ENCODE measurements at regions not wholly inside any gene's neighbourhood (a gene's known extent, or its start where the extent isn't known, plus 50 kb on each side); places are given as distances from the start of the nearest gene placed in this dataset.

- H3K4me1 Mint-ChIP-seq = peaks cover 53% of the 10 kb centered on the region
- H3K36me3 Mint-ChIP-seq (ENCODE audit: low read depth) = no peaks in the 10 kb centered on the region
- no peaks in the 10 kb centered on the region for H3K27me3 Mint-ChIP-seq
- intact Hi-C loops (cut with micrococcal nuclease) = no loop called here
- no peak overlapping the region for H3K27ac Mint-ChIP-seq
- DNase-seq (no peak), ATAC-seq (ENCODE audit: low read depth) (no peak)
- peaks cover 2% of the 10 kb centered on the region for H3K9me3 Mint-ChIP-seq
- H3K4me3 Mint-ChIP-seq = no peak overlapping the region
- TF ChIP-seq, protein P1, sequence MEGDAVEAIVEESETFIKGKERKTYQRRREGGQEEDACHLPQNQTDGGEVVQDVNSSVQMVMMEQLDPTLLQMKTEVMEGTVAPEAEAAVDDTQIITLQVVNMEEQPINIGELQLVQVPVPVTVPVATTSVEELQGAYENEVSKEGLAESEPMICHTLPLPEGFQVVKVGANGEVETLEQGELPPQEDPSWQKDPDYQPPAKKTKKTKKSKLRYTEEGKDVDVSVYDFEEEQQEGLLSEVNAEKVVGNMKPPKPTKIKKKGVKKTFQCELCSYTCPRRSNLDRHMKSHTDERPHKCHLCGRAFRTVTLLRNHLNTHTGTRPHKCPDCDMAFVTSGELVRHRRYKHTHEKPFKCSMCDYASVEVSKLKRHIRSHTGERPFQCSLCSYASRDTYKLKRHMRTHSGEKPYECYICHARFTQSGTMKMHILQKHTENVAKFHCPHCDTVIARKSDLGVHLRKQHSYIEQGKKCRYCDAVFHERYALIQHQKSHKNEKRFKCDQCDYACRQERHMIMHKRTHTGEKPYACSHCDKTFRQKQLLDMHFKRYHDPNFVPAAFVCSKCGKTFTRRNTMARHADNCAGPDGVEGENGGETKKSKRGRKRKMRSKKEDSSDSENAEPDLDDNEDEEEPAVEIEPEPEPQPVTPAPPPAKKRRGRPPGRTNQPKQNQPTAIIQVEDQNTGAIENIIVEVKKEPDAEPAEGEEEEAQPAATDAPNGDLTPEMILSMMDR (IDR thresholded peaks at IDR 0.05) = no peak
- POLR2A ChIA-PET = no interaction called here
- CTCF ChIA-PET = no interaction called here
Measured at GRCh38 chr4:14184265-14184664, 556.7 kb upstream of the BOD1L1 start.

DNA sequence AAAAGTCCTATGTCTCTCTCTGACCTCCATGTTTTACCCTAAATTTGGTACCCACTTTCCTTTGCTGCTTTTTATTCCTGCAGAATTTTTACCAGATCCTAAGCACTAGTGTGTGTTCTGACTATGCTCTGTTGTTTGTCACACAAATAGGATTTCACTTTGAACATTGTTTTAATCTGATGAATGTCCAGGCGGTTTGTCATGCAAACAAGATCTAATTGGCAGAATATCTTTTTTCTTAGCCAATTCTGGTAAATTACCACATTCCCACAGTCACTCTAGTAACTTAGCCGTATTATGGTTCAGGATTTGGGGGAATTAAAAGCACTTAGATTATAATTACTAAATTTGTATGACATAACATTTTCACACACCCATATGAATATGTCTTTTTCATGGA, 557.2 kb upstream of the BOD1L1 start:
- ATAC-seq (ENCODE audit: low read depth) (no peak), DNase-seq (no peak)
- TF ChIP-seq, protein P1 (IDR thresholded peaks at IDR 0.05) = no peak
- Mint-ChIP-seq H3K27me3 (no peaks in the 10 kb centered on the region), H3K4me3 (no peak overlapping the region), H3K27ac (no peak overlapping the region), H3K4me1 (peaks cover 49% of the 10 kb centered on the region), H3K36me3 (ENCODE audit: low read depth) (no peaks in the 10 kb centered on the region), H3K9me3 (peaks cover 2% of the 10 kb centered on the region)
- ChIA-PET POLR2A (no interaction called here), CTCF (no interaction called here)
- intact Hi-C loops (cut with micrococcal nuclease) = no loop called here

GRCh38 chr4:14188214-14188613, 560.7 kb upstream of the BOD1L1 start:
- ChIA-PET POLR2A (interaction anchor here (0.7 kb wide), 1 partner anchor 8 kb away, joined by 6 read pairs; no protein-coding TSS in a partner anchor), CTCF (no interaction called here)
- Mint-ChIP-seq H3K27ac (no peak overlapping the region), H3K4me1 (peaks cover 17% of the 10 kb centered on the region), H3K4me3 (no peak overlapping the region), H3K9me3 (peaks cover 4% of the 10 kb centered on the region), H3K27me3 (no peaks in the 10 kb centered on the region), H3K36me3 (ENCODE audit: low read depth) (no peaks in the 10 kb centered on the region)
- intact Hi-C loops (cut with micrococcal nuclease) = no loop called here
- no peak for DNase-seq
- no peak for ATAC-seq (ENCODE audit: low read depth)
- TF ChIP-seq, protein P1 (IDR thresholded peaks at IDR 0.05) = no peak

DNA sequence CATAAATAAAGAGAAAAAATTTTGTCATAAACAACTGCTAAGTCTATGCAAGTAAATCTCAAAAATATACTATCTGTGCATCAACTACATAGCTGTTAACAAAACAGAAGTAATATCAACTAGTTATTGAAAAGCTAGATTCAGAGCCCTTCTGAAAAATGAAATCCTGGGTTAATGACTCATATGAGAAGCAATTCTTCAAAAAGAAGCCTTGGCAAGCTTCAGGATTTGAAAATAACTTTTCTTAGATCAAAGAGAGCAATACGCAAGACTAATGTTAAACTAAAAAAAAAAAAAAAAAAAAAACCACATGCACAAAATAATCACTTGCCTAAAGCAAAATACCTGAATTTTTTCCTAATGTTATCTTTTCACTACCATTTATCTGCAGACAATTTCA, 566.1 kb upstream of the BOD1L1 start:
- POLR2A ChIA-PET = interaction anchor here (0.8 kb wide), 1 partner anchor 70 kb away, joined by 4 read pairs; no protein-coding TSS in a partner anchor
- H3K4me3 Mint-ChIP-seq = no peak overlapping the region
- ATAC-seq (ENCODE audit: low read depth) = no peak
- intact Hi-C loops (cut with micrococcal nuclease) = no loop called here
- H3K27me3 Mint-ChIP-seq = no peaks in the 10 kb centered on the region
- DNase-seq = no peak
- H3K36me3 Mint-ChIP-seq (ENCODE audit: low read depth) = no peaks in the 10 kb centered on the region
- H3K9me3 Mint-ChIP-seq = peaks cover 2% of the 10 kb centered on the region
- peaks cover 3% of the 10 kb centered on the region for H3K4me1 Mint-ChIP-seq
- TF ChIP-seq, protein P1 (IDR thresholded peaks at IDR 0.05) = no peak
- no peak overlapping the region for H3K27ac Mint-ChIP-seq
- CTCF ChIA-PET = no interaction called here

GRCh38 chr4:14196131-14196530, 568.6 kb upstream of the BOD1L1 start:
- no peaks in the 10 kb centered on the region for H3K36me3 Mint-ChIP-seq (ENCODE audit: low read depth)
- CTCF ChIA-PET = no interaction called here
- H3K4me1 Mint-ChIP-seq = no peaks in the 10 kb centered on the region
- intact Hi-C loops (cut with micrococcal nuclease) = no loop called here
- H3K9me3 Mint-ChIP-seq = peaks cover 2% of the 10 kb centered on the region
- POLR2A ChIA-PET = interaction anchor here (0.7 kb wide), 1 partner anchor 14 kb away, joined by 4 read pairs; no protein-coding TSS in a partner anchor
- DNase-seq = no peak
- no peak overlapping the region for H3K27ac Mint-ChIP-seq
- TF ChIP-seq, protein P1 (IDR thresholded peaks at IDR 0.05) = no peak
- ATAC-seq (ENCODE audit: low read depth) = no peak
- no peaks in the 10 kb centered on the region for H3K27me3 Mint-ChIP-seq
- H3K4me3 Mint-ChIP-seq = no peak overlapping the region

Measured in activated B cell treated with CpG ODN at 0.5 μM for 24 hours (primary cell).